Heart right ventricle (tissue), 16 donors: ENCODE measurements at regions not wholly inside any gene's neighbourhood (a gene's known extent, or its start where the extent isn't known, plus 50 kb on each side); places are given as distances from the start of the nearest gene placed in this dataset.

Source experiments
- ATAC-seq, 8 donors: fragments of 200-7000 bp; cut with Tn5 transposase; one replicate each; pipeline ENCODE4 v1.9.1; 2020; ENCODE audit warnings: mild to moderate bottlenecking in 8 of 8, moderate library complexity in 8 of 8, moderate number of reproducible peaks in 1 of 8
- DNase-seq, 2 donors: peaks; one replicate each; pipeline ENCODE4 v3.0.0-alpha.2; 2020
- H3K27ac ChIP-seq, 10 donors: fragments of 200-600 bp; sonication (generic) in 2 of 10; one replicate each; pipeline versions ENCODE4 v1.5.0 to v1.8.0; 2020 to 2022; ENCODE audit warnings: mild to moderate bottlenecking in 3 of 10
- H3K27me3 ChIP-seq, 7 donors: fragments of 200-600 bp; one replicate each; pipeline ENCODE4 v1.8.0; 2021 to 2022; ENCODE audit warnings: mild to moderate bottlenecking in 2 of 7
- H3K36me3 ChIP-seq, 9 donors: fragments of 200-600 bp; sonication (generic) in 1 of 9; one replicate each; pipeline versions ENCODE4 v1.5.0 to v1.8.0; 2020 to 2022; ENCODE audit warnings: mild to moderate bottlenecking in 2 of 9
- H3K4me1 ChIP-seq, 9 donors: fragments of 200-600 bp; sonication (generic) in 1 of 9; one replicate each; pipeline versions ENCODE4 v1.5.0 to v1.8.0; 2020 to 2022; ENCODE audit warnings: mild to moderate bottlenecking in 4 of 9
- H3K4me3 ChIP-seq, 10 donors: fragments of 200-600 bp; sonication (generic) in 2 of 10; one replicate each; pipeline versions ENCODE4 v1.5.0 to v1.8.0; 2020 to 2022; ENCODE audit warnings: mild to moderate bottlenecking in 7 of 10, moderate library complexity in 2 of 10
- H3K9me3 ChIP-seq, 11 donors: fragments of 200-600 bp in 10 of 11; sonication (generic) in 2 of 11; one replicate each; pipeline versions ENCODE4 v1.5.0 to v1.8.0; 2013 to 2022; ENCODE audit warnings: mild to moderate bottlenecking in 2 of 11, control low read depth in 1 of 11, moderate library complexity in 1 of 11
- CTCF ChIP-seq, 9 donors: fragments of 200-600 bp; sonication (generic) in 2 of 9; IDR thresholded peaks; one replicate each; pipeline versions ENCODE4 v1.5.0 to v1.8.0; 2021 to 2022; ENCODE audit warnings: antibody characterized with exemption in 9 of 9, mild to moderate bottlenecking in 5 of 9, moderate library complexity in 1 of 9
- WGBS, 2 donors: extraction: QIAGEN DNeasy Blood & Tissue Kit; methylation state at CpG; one replicate each; pipeline ENCODE4 v1.1.7; 2013; ENCODE audit warnings: inconsistent platforms in 1 of 2; 5-methylcytosine and 5-hydroxymethylcytosine counted together
- intact Hi-C, 10 donors: fragments of 100-400 bp; cut with DNase I; formaldehyde crosslinking; loops; one replicate each; pipeline versions ENCODE4 v1.11.1 to v1.14.2; 2022
- donor health status: Arrhythmogenic right ventricular cardiomyopathy.
- donor health status: ischemic (EF 13 %, LVEDD 7.1; RV severe dilation, severe dysfunction).
- donor health status: healthy with polysubstance abuse.
- donor health status: DM: no; HTN: yes; CAD: no.
- donor health status: DM: no; HTN: no; CAD: no.
- donor health status: ischemic (EF 25% LVEDD 6.9; RV normal size, moderate dysfunction).
- donor health status: ischemic (EF 25% LVEDD 5.7; RV mildly dilated, moderate dysfunction).
- donor health status: healthy.
- donor health status: DM: yes; HTN: yes; CAD: no.
- donor health status: Ischemic cardiomyopathy.
- donor health status: ischemic (EF 35%, LVEDD 5.7; RV mildly dilated, moderate dysfunction).
- donor health status: nonischemic (EF 11% LVEDD 7.7; RV severe dilation, severe dysfunction).
- donor health status: DM: yes; HTN: yes; CAD: no.
- donor health status: PGD.
- donor health status: ischemic (EF 29% LVEDD 5.4; RV normal size, mild dysfunction).
- donor health status: nonischemic (EF 23%, LVEDD 6.1; RV moderate dilation, normal function).

GRCh38 chr15:91635080-91635479 lies 218.4 kb upstream of the SLCO3A1 start:
- Histone ChIP-seq H3K9me3 (peaks cover 0 to 15% (median 4%) of the 10 kb centered on the region in 11 donors), H3K36me3 (no peaks in the 10 kb centered on the region), H3K4me1 (no peaks in the 10 kb centered on the region), H3K27me3 (no peaks in the 10 kb centered on the region), H3K4me3 (no peak overlapping the region), H3K27ac (no peak overlapping the region)
- DNase-seq (no peak), ATAC-seq (no peak)
- no peak for TF ChIP-seq CTCF (IDR thresholded peaks at IDR 0.05)
- intact Hi-C loops, result no loop called here
- WGBS, 2 donors, result 58 to 64% methylated on average over 2 of the region's 2 CpGs

- no peak for ATAC-seq
- intact Hi-C loops, result no loop called here
- Histone ChIP-seq H3K27ac (no peak overlapping the region), H3K4me1 (no peaks in the 10 kb centered on the region), H3K4me3 (no peak overlapping the region), H3K9me3 (peaks cover 0 to 21% (median 9%) of the 10 kb centered on the region in 11 donors), H3K27me3 (no peaks in the 10 kb centered on the region), H3K36me3 (no peaks in the 10 kb centered on the region)
- 89 to 100% methylated on average over 1 of the region's 1 CpG for WGBS, 2 donors
- no peak for DNase-seq
- TF ChIP-seq CTCF (IDR thresholded peaks at IDR 0.05), result no peak
Observed at GRCh38 chr15:91635641-91636040, 217.9 kb upstream of the SLCO3A1 start.

- DNase-seq (no peak), ATAC-seq (no peak)
- H3K27me3 ChIP-seq, result peaks cover 0 to 12% (median 4%) of the 10 kb centered on the region in 7 donors
- H3K36me3 ChIP-seq, result no peaks in the 10 kb centered on the region
- intact Hi-C loops, result no loop called here
- no peak overlapping the region for H3K27ac ChIP-seq
- H3K4me1 ChIP-seq, result no peaks in the 10 kb centered on the region
- no peak overlapping the region for H3K4me3 ChIP-seq
- WGBS, 2 donors, result 92 to 93% methylated on average over 2 of the region's 2 CpGs
- no peaks in the 10 kb centered on the region for H3K9me3 ChIP-seq
- no peak for TF ChIP-seq CTCF (IDR thresholded peaks at IDR 0.05)
Observed at GRCh38 chr15:91649016-91649415, 204.5 kb upstream of the SLCO3A1 start.

DNA sequence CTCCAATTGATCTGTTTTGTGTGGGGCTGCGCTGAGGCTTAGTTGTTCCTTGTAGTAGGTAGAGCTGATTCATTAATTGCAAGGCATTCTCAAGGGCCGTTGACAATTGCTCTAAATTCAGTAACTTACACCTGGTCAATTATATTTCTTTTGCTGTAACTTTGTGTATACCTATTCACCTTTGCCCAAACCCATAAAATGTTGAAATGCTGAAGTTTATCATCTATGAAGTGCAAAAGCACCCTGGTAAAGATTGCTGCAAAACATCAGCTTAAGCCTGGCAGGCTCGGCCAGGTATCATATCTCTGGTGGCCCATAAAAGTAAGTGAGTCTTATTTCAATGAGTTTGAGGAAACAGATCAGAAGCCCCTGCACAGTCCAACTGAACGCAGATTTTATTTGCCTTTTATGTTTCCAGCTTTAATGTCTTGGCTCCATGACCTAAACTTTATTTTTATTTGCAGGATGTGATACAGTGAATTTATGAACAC lies 203.6 kb upstream of the SLCO3A1 start:
- 83 to 85% methylated on average over 4 of the region's 4 CpGs for WGBS, 2 donors
- H3K9me3 ChIP-seq, result no peaks in the 10 kb centered on the region
- no peak overlapping the region for H3K4me3 ChIP-seq
- no peak overlapping the region for H3K27ac ChIP-seq
- intact Hi-C loops, result loop anchor here in 1 of 10 donors (10.0 kb wide), 1 partner anchor 335 kb away; no protein-coding TSS in a partner anchor
- no peak for DNase-seq
- no peaks in the 10 kb centered on the region for H3K36me3 ChIP-seq
- no peak for TF ChIP-seq CTCF (IDR thresholded peaks at IDR 0.05)
- peaks cover 0 to 16% (median 4%) of the 10 kb centered on the region in 7 donors for H3K27me3 ChIP-seq
- no peak for ATAC-seq
- H3K4me1 ChIP-seq, result no peaks in the 10 kb centered on the region
